ENCODE measurements at regions not wholly inside any gene's neighbourhood (a gene's known extent, or its start where the extent isn't known, plus 50 kb on each side); places are given as distances from the start of the nearest gene placed in this dataset.

DNA sequence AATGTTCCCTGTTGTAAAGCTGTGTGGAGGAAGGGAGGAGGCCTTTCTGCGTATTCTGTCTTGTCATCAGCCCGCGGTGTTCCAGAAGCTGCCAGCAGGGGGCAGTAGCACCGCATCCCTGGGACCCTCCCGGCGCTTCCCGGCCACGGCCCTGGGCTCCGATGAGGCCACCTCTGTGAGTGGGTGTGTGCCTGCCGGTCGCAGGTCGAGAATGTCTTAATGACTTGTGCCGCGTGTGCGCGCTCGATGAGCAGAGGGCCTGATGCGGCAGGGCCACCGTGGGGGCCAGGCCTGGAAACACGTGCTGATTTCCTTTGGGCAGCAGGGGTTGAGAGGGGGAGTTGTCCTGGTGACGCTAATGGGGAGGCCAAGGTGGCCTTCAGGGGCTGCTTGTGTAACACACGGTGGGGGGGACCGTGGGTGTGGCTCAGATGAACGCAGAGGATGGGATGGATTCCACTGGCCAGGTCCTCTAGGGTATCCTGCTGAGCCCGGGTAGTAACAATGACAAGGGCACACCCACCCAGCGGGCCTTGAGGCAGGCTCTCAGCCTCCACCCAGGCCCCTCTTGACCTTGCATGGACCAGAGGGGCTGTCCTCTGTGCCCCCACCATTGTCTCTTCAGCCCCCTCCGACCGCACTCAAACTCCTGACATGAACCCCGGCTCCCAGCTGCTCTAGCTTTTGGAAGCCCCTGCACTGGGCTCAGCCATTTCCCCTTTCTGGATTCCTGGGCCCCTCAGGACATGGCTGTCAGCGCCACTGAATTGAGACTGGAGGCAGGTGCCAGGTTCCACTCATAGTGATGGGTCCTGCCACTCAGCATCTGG lies 135.9 kb upstream of the PODXL start:
- ChIA-PET CTCF (interaction anchor here (0.6 to 1.2 kb wide), 7 partner anchors 10 to 888 kb away, joined by 3 to 5 read pairs (median 3); no protein-coding TSS in a partner anchor), POLR2A (ENCODE audit: low non-redundant PET) (no interaction called here)
- intact Hi-C loops (cut with micrococcal nuclease; ENCODE audit: unreplicated experiment), result loop anchor here (1.0 to 10.0 kb wide), 3 partner anchors 165 to 562 kb away; no protein-coding TSS in a partner anchor
- no peaks in the 10 kb centered on the region for H3K9me3 ChIP-seq (ENCODE audit: low read depth, low read length, poor library complexity, severe bottlenecking)
- H3K36me3 ChIP-seq (ENCODE audit: insufficient read depth, low read length, poor library complexity, severe bottlenecking), result no peaks in the 10 kb centered on the region
- H3K4me3 ChIP-seq (ENCODE audit: low read depth, low read length, poor library complexity, severe bottlenecking), result no peak overlapping the region
- TF ChIP-seq EZH2 (IDR thresholded peaks at IDR 0.05; ENCODE audit: borderline replicate concordance, low read depth, low read length, poor library complexity, severe bottlenecking) (no peak), CTCF (conservative IDR thresholded peaks at IDR 0.05; ENCODE audit: low read depth, low read length) (peak; percentile 98)
- peaks cover 10% of the 10 kb centered on the region for H3K27me3 ChIP-seq (replicated peaks; ENCODE audit: insufficient read depth, low read depth, low read length, poor library complexity)
- no peaks in the 10 kb centered on the region for H3K4me1 ChIP-seq (ENCODE audit: insufficient read depth, low read length, poor library complexity, severe bottlenecking)
- DNase-seq (ENCODE audit: low spot score), result peak; percentile 83
- H3K27ac ChIP-seq (ENCODE audit: low read depth, low read length, poor library complexity, severe bottlenecking), result no peak overlapping the region
- no TSS peak for BruUV-seq (replicated peaks)

GRCh38 chr7:131691454-131692130 lies 135.2 kb upstream of the PODXL start:
- Histone ChIP-seq H3K4me1 (ENCODE audit: insufficient read depth, low read length, poor library complexity, severe bottlenecking) (no peaks in the 10 kb centered on the region), H3K9me3 (ENCODE audit: low read depth, low read length, poor library complexity, severe bottlenecking) (no peaks in the 10 kb centered on the region), H3K27ac (ENCODE audit: low read depth, low read length, poor library complexity, severe bottlenecking) (no peak overlapping the region), H3K36me3 (ENCODE audit: insufficient read depth, low read length, poor library complexity, severe bottlenecking) (no peaks in the 10 kb centered on the region), H3K27me3 (replicated peaks; ENCODE audit: insufficient read depth, low read depth, low read length, poor library complexity) (peaks cover 11% of the 10 kb centered on the region), H3K4me3 (ENCODE audit: low read depth, low read length, poor library complexity, severe bottlenecking) (no peak overlapping the region)
- ChIA-PET CTCF (interaction anchor here (0.6 to 1.3 kb wide), 7 partner anchors 9 to 889 kb away, joined by 3 to 5 read pairs (median 3); no protein-coding TSS in a partner anchor), POLR2A (ENCODE audit: low non-redundant PET) (no interaction called here)
- no peak for DNase-seq (ENCODE audit: low spot score)
- TF ChIP-seq EZH2 (IDR thresholded peaks at IDR 0.05; ENCODE audit: borderline replicate concordance, low read depth, low read length, poor library complexity, severe bottlenecking) (no peak), CTCF (conservative IDR thresholded peaks at IDR 0.05; ENCODE audit: low read depth, low read length) (no peak)
- BruUV-seq (replicated peaks), result no TSS peak
- intact Hi-C loops (cut with micrococcal nuclease; ENCODE audit: unreplicated experiment), result loop anchor here (1.0 to 10.0 kb wide), 3 partner anchors 166 to 563 kb away; no protein-coding TSS in a partner anchor

DNA sequence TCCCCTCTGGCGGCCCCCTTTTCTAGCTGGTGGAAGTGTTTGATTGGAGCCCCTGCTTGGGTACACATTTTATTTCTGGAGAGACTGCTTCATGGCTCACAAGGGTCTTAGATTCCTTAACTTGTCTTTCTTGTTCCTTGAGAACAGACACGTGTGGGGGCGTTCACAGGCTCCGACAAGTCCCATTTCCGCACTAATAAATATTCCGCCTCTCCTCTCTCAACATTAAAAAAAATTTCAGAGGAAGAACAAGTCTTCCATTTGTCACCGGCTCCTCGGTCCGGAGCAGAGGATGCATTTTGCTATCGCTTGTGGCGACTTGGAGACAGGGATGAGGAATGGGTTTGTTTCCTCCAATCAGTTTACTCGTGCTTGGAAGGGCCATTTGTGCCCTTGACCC lies 134.0 kb upstream of the PODXL start:
- intact Hi-C loops (cut with micrococcal nuclease; ENCODE audit: unreplicated experiment), result loop anchor here (5.0 to 10.0 kb wide), 2 partner anchors 167 to 564 kb away; no protein-coding TSS in a partner anchor
- no peak for TF ChIP-seq EZH2 (IDR thresholded peaks at IDR 0.05; ENCODE audit: borderline replicate concordance, low read depth, low read length, poor library complexity, severe bottlenecking)
- no peak for TF ChIP-seq CTCF (conservative IDR thresholded peaks at IDR 0.05; ENCODE audit: low read depth, low read length)
- DNase-seq (ENCODE audit: low spot score), result no peak
- Histone ChIP-seq H3K27me3 (replicated peaks; ENCODE audit: insufficient read depth, low read depth, low read length, poor library complexity) (peaks cover 22% of the 10 kb centered on the region), H3K4me3 (ENCODE audit: low read depth, low read length, poor library complexity, severe bottlenecking) (no peak overlapping the region), H3K4me1 (ENCODE audit: insufficient read depth, low read length, poor library complexity, severe bottlenecking) (no peaks in the 10 kb centered on the region), H3K27ac (ENCODE audit: low read depth, low read length, poor library complexity, severe bottlenecking) (no peak overlapping the region), H3K9me3 (ENCODE audit: low read depth, low read length, poor library complexity, severe bottlenecking) (no peaks in the 10 kb centered on the region), H3K36me3 (ENCODE audit: insufficient read depth, low read length, poor library complexity, severe bottlenecking) (no peaks in the 10 kb centered on the region)
- POLR2A ChIA-PET (ENCODE audit: low non-redundant PET), result no interaction called here
- CTCF ChIA-PET, result interaction anchor here (1.3 kb wide), 1 partner anchor 40 kb away, joined by 3 read pairs; no protein-coding TSS in a partner anchor
- no TSS peak for BruUV-seq (replicated peaks)

All from A673 (cell line).